H9 (cell line): ENCODE measurements at regions not wholly inside any gene's neighbourhood (a gene's known extent, or its start where the extent isn't known, plus 50 kb on each side); places are given as distances from the start of the nearest gene placed in this dataset.

Experiments used
- DNase-seq: peaks from one replicate; pipeline ENCODE4 v3.0.0-alpha.2; 2017
- H2AFZ ChIP-seq: one replicate; pipeline ENCODE4 v1.6.1; 2013; ENCODE audit warnings: mild to moderate bottlenecking, low read length, control low read depth, moderate library complexity
- H2AK5ac ChIP-seq: 2 replicates; pipeline ENCODE4 v1.6.1; 2013; ENCODE audit warnings: low read length, control low read depth, mixed read lengths; ENCODE audit not compliant: insufficient read length
- H2BK120ac ChIP-seq: one replicate; pipeline ENCODE4 v1.6.1; 2013; ENCODE audit warnings: low read depth, mild to moderate bottlenecking, low read length, control low read depth, inconsistent platforms; ENCODE audit not compliant: poor library complexity, severe bottlenecking
- H2BK12ac ChIP-seq: 2 replicates; pipeline ENCODE4 v1.6.1; 2013; ENCODE audit warnings: low read length, control low read depth, mixed read lengths, low read depth; ENCODE audit not compliant: insufficient read length
- H2BK15ac ChIP-seq: 2 replicates; pipeline ENCODE4 v1.6.1; 2013; ENCODE audit warnings: low read depth, low read length, control low read depth
- H2BK20ac ChIP-seq: one replicate; pipeline ENCODE4 v1.6.1; 2013; ENCODE audit warnings: low read depth, mild to moderate bottlenecking, low read length, control low read depth, inconsistent platforms; ENCODE audit not compliant: poor library complexity, severe bottlenecking
- H2BK5ac ChIP-seq: 2 replicates; pipeline ENCODE4 v1.6.1; 2013; ENCODE audit warnings: low read length, control low read depth, mixed read lengths; ENCODE audit not compliant: insufficient read length
- H3K14ac ChIP-seq: 2 replicates; pipeline ENCODE4 v1.6.1; 2013; ENCODE audit warnings: low read length, control low read depth; ENCODE audit not compliant: insufficient read depth
- H3K18ac ChIP-seq: 2 replicates; pipeline ENCODE4 v1.6.1; 2013; ENCODE audit warnings: low read depth, mild to moderate bottlenecking, mixed read lengths, low read length, control low read depth; ENCODE audit not compliant: insufficient read length
- H3K23ac ChIP-seq: 2 replicates; pipeline ENCODE4 v1.6.1; 2013; ENCODE audit warnings: low read length, control low read depth, mixed read lengths, low read depth; ENCODE audit not compliant: insufficient read length
- H3K23me2 ChIP-seq: 2 replicates; pipeline ENCODE4 v1.6.1; 2013; ENCODE audit warnings: low read depth, mild to moderate bottlenecking, mixed read lengths, low read length, control low read depth; ENCODE audit not compliant: insufficient read length, poor library complexity, severe bottlenecking
- H3K27ac ChIP-seq: 2 replicates; pipeline ENCODE4 v1.5.1; 2013; ENCODE audit warnings: low read length, control low read depth, mixed read lengths, low read depth; ENCODE audit not compliant: insufficient read length
- H3K27me3 ChIP-seq: 2 replicates; pipeline ENCODE4 v1.6.1; 2013; ENCODE audit warnings: low read length, control low read depth, inconsistent platforms; ENCODE audit not compliant: insufficient read depth
- H3K4ac ChIP-seq: 2 replicates; pipeline ENCODE4 v1.6.1; 2013; ENCODE audit warnings: low read depth, mild to moderate bottlenecking, control low read depth, inconsistent platforms, low read length, moderate library complexity
- H3K4me1 ChIP-seq: 2 replicates; pipeline ENCODE4 v1.6.1; 2013; ENCODE audit warnings: low read length, control low read depth, inconsistent platforms; ENCODE audit not compliant: insufficient read depth
- H3K4me2 ChIP-seq: 2 replicates; pipeline ENCODE4 v1.6.1; 2013; ENCODE audit warnings: low read length, control low read depth, mixed read lengths; ENCODE audit not compliant: insufficient read length, insufficient read depth
- H3K56ac ChIP-seq: 2 replicates; pipeline ENCODE4 v1.6.1; 2013; ENCODE audit warnings: low read depth, mild to moderate bottlenecking, mixed read lengths, low read length, control low read depth; ENCODE audit not compliant: insufficient read length
- H3K79me1 ChIP-seq: 2 replicates; pipeline ENCODE4 v1.6.1; 2013; ENCODE audit warnings: low read depth, mild to moderate bottlenecking, moderate library complexity, low read length, control low read depth, inconsistent platforms; ENCODE audit not compliant: insufficient read depth, poor library complexity, severe bottlenecking
- H3K79me2 ChIP-seq: 2 replicates; pipeline ENCODE4 v1.6.1; 2013; ENCODE audit warnings: low read length, control low read depth, inconsistent platforms; ENCODE audit not compliant: insufficient read depth
- H3K9ac ChIP-seq: 2 replicates; pipeline ENCODE4 v1.6.1; 2013; ENCODE audit warnings: low read length, control low read depth, mixed read lengths; ENCODE audit not compliant: insufficient read length; ENCODE audit errors: extremely low read depth
- H3K9me3 ChIP-seq: one replicate; pipeline ENCODE4 v1.6.1; 2013; ENCODE audit warnings: low read depth, low read length, inconsistent platforms; ENCODE audit not compliant: control insufficient read depth
- H3T11ph ChIP-seq: one replicate; pipeline ENCODE4 v1.6.1; 2013; ENCODE audit warnings: mild to moderate bottlenecking, low read length, control low read depth, inconsistent platforms
- H4K20me1 ChIP-seq: one replicate; pipeline ENCODE4 v1.6.1; 2013; ENCODE audit not compliant: control insufficient read depth, insufficient read length, insufficient read depth
- H4K5ac ChIP-seq: 2 replicates; pipeline ENCODE4 v1.6.1; 2013; ENCODE audit warnings: low read depth, mild to moderate bottlenecking, mixed read lengths, low read length, control low read depth; ENCODE audit not compliant: insufficient read length
- H4K8ac ChIP-seq: replicated peaks from 2 replicates; pipeline ENCODE4 v1.6.1; 2013; ENCODE audit warnings: low read length, control low read depth, mixed read lengths, low read depth; ENCODE audit not compliant: insufficient read length
- H4K91ac ChIP-seq: 2 replicates; pipeline ENCODE4 v1.6.1; 2013; ENCODE audit warnings: low read depth, mild to moderate bottlenecking, moderate library complexity, mixed read lengths, low read length, control low read depth; ENCODE audit not compliant: insufficient read length
- H3K27ac Mint-ChIP-seq, 3 experiments: 2 replicates in 2 of 3; 3 replicates in 1 of 3; pipeline ENCODE4 v1.8.0; 2020 to 2021; ENCODE audit warnings: mixed read lengths in 3 of 3, mild to moderate bottlenecking in 1 of 3, moderate library complexity in 1 of 3
- H3K27me3 Mint-ChIP-seq: 2 replicates; pipeline ENCODE4 v1.8.0; 2021; ENCODE audit warnings: low read depth, mild to moderate bottlenecking, moderate library complexity, mixed read lengths
- H3K36me3 Mint-ChIP-seq, 3 experiments: 2 replicates in 2 of 3; 3 replicates in 1 of 3; pipeline ENCODE4 v1.8.0; 2020 to 2021; ENCODE audit warnings: low read depth in 3 of 3, mixed read lengths in 3 of 3; ENCODE audit not compliant: insufficient read depth in 1 of 3
- H3K4me1 Mint-ChIP-seq, 2 experiments: 2 replicates each; pipeline ENCODE4 v1.8.0; 2020; ENCODE audit warnings: mixed read lengths in 2 of 2
- H3K4me3 Mint-ChIP-seq, 2 experiments: 2 replicates in 1 of 2; 3 replicates in 1 of 2; pipeline ENCODE4 v1.8.0; 2020 to 2021; ENCODE audit warnings: mild to moderate bottlenecking in 2 of 2, mixed read lengths in 2 of 2, moderate library complexity in 1 of 2
- H3K9me3 Mint-ChIP-seq, 2 experiments: 2 replicates in 1 of 2; 3 replicates in 1 of 2; pipeline ENCODE4 v1.8.0; 2020; ENCODE audit warnings: mild to moderate bottlenecking in 2 of 2, mixed read lengths in 2 of 2, moderate library complexity in 1 of 2
- CTCF ChIP-seq: fragments of 200-600 bp; sonication (generic); conservative IDR thresholded peaks from 3 replicates; pipeline ENCODE4 v1.8.0; 2021; ENCODE audit warnings: antibody characterized with exemption, mild to moderate bottlenecking
- WGBS: extraction: QIAGEN DNeasy Blood & Tissue Kit; methylation state at CpG from one replicate; pipeline ENCODE4 v1.1.7; 2013; ENCODE audit warnings: missing lambda C conversion rate, low lambda C conversion rate, mixed read lengths; ENCODE audit not compliant: insufficient read length; ENCODE audit errors: extremely low coverage; 5-methylcytosine and 5-hydroxymethylcytosine counted together

GRCh38 chr3:5741017-5741416 lies 553.5 kb downstream of the EDEM1 start:
- no CpG with 5 or more reads among the region's 4 CpGs for WGBS
- no peaks in the 10 kb centered on the region for H3K79me2 ChIP-seq
- H2BK12ac ChIP-seq = no peak overlapping the region
- H3K27me3 ChIP-seq = no peaks in the 10 kb centered on the region
- no peak for DNase-seq
- H4K8ac ChIP-seq = no peak overlapping the region
- no peak overlapping the region for H3K27ac Mint-ChIP-seq
- H2AK5ac ChIP-seq = no peak overlapping the region
- no peaks in the 10 kb centered on the region for H3K23me2 ChIP-seq
- no peak overlapping the region for H3K18ac ChIP-seq
- H2BK5ac ChIP-seq = no peak overlapping the region
- H3K4me3 Mint-ChIP-seq = no peak overlapping the region
- no peak overlapping the region for H3T11ph ChIP-seq
- TF ChIP-seq CTCF = no peak
- no peak overlapping the region for H4K5ac ChIP-seq
- no peak overlapping the region for H2BK120ac ChIP-seq
- H3K9me3 Mint-ChIP-seq = no peaks in the 10 kb centered on the region; a peak in 1 of 5 replicates
- no peak overlapping the region for H3K4me2 ChIP-seq
- no peaks in the 10 kb centered on the region for H3K36me3 Mint-ChIP-seq
- no peak overlapping the region for H4K91ac ChIP-seq
- no peaks in the 10 kb centered on the region for H3K9me3 ChIP-seq
- no peak overlapping the region for H3K27ac ChIP-seq
- H3K9ac ChIP-seq = no peak overlapping the region
- H3K56ac ChIP-seq = no peak overlapping the region
- no peak overlapping the region for H2BK20ac ChIP-seq
- no peak overlapping the region for H3K4ac ChIP-seq
- no peak overlapping the region for H2AFZ ChIP-seq
- H3K14ac ChIP-seq = no peak overlapping the region
- H4K20me1 ChIP-seq = no peaks in the 10 kb centered on the region
- no peak overlapping the region for H3K23ac ChIP-seq
- H3K79me1 ChIP-seq = no peaks in the 10 kb centered on the region
- H3K4me1 ChIP-seq = no peaks in the 10 kb centered on the region
- no peaks in the 10 kb centered on the region; the same call in 1 of the 2 replicates for H3K27me3 Mint-ChIP-seq
- no peak overlapping the region for H2BK15ac ChIP-seq
- H3K4me1 Mint-ChIP-seq = peaks cover 0 to 3% of the 10 kb centered on the region in 2 experiments; a peak in 2 of 4 replicates
